ENCODE measurements at regions not wholly inside any gene's neighbourhood (a gene's known extent, or its start where the extent isn't known, plus 50 kb on each side); places are given as distances from the start of the nearest gene placed in this dataset.
"Not testable (repeated sequence)": the region's sequence is repeated elsewhere in the genome, so short reads cannot be mapped to it uniquely, and the experiment has no call there.

GRCh38 chr10:8360814-8361509, 306.5 kb downstream of the GATA3 start:
- H2AFZ ChIP-seq (ENCODE audit: low read depth, low read length, severe bottlenecking), result no peak overlapping the region
- no peak overlapping the region for H3K27ac ChIP-seq (ENCODE audit: low read depth, low read length)

GRCh38 chr10:8361510-8361844, 307.0 kb downstream of the GATA3 start:
- Histone ChIP-seq H3K4me2 (ENCODE audit: low read depth, low read length, poor library complexity, severe bottlenecking) (no peak overlapping the region), H2AFZ (ENCODE audit: low read depth, low read length, severe bottlenecking) (no peak overlapping the region)

More at GRCh38 chr10:8360814-8361509, 306.5 kb downstream of the GATA3 start:
- Histone ChIP-seq H3K9me3 (ENCODE audit: insufficient read depth, low read length) (no peaks in the 10 kb centered on the region), H3K79me2 (ENCODE audit: insufficient read depth, low read length) (no peaks in the 10 kb centered on the region), H3K36me3 (ENCODE audit: low read length) (no peaks in the 10 kb centered on the region), H3F3A (ENCODE audit: insufficient read depth) (no peaks in the 10 kb centered on the region), H3K9ac (ENCODE audit: low read length) (no peak overlapping the region), H3K4me2 (ENCODE audit: low read depth, low read length, poor library complexity, severe bottlenecking) (no peak overlapping the region), H3K4me3 (ENCODE audit: insufficient read depth, low read length, poor library complexity, severe bottlenecking) (no peak overlapping the region), H3K9me2 (replicated peaks; ENCODE audit: insufficient read depth, low read length) (no peaks in the 10 kb centered on the region), H4K20me1 (ENCODE audit: low read depth, low read length) (no peaks in the 10 kb centered on the region), H3K27me3 (ENCODE audit: low read length) (no peaks in the 10 kb centered on the region)
- no peak for TF ChIP-seq EZH2phosphoT487 (conservative IDR thresholded peaks at IDR 0.05; ENCODE audit: low read length)
- no peak for TF ChIP-seq CTCF (IDR thresholded peaks at IDR 0.05; ENCODE audit: insufficient read depth, low read length, poor library complexity, severe bottlenecking)

GRCh38 chr10:8365935-8366911, 311.7 kb downstream of the GATA3 start:
- no peaks in the 10 kb centered on the region for H3K9me3 ChIP-seq (ENCODE audit: insufficient read depth, low read length)
- H3K9me2 ChIP-seq (replicated peaks; ENCODE audit: insufficient read depth, low read length), result no peaks in the 10 kb centered on the region
- H3K36me3 ChIP-seq (ENCODE audit: low read length), result no peaks in the 10 kb centered on the region
- no peak overlapping the region for H2AFZ ChIP-seq (ENCODE audit: low read depth, low read length, severe bottlenecking)
- H3F3A ChIP-seq (ENCODE audit: insufficient read depth), result no peaks in the 10 kb centered on the region
- H3K27ac ChIP-seq (ENCODE audit: low read depth, low read length), result no peak overlapping the region
- no peaks in the 10 kb centered on the region for H3K27me3 ChIP-seq (ENCODE audit: low read length)
- H4K20me1 ChIP-seq (ENCODE audit: low read depth, low read length), result no peaks in the 10 kb centered on the region
- H3K79me2 ChIP-seq (ENCODE audit: insufficient read depth, low read length), result no peaks in the 10 kb centered on the region
- no peak overlapping the region for H3K4me2 ChIP-seq (ENCODE audit: low read depth, low read length, poor library complexity, severe bottlenecking)
- TF ChIP-seq CTCF (IDR thresholded peaks at IDR 0.05; ENCODE audit: insufficient read depth, low read length, poor library complexity, severe bottlenecking) (no peak), EZH2phosphoT487 (conservative IDR thresholded peaks at IDR 0.05; ENCODE audit: low read length) (no peak)
- no peak overlapping the region for H3K9ac ChIP-seq (ENCODE audit: low read length)
- no peak overlapping the region for H3K4me3 ChIP-seq (ENCODE audit: insufficient read depth, low read length, poor library complexity, severe bottlenecking)

More at GRCh38 chr10:8361510-8361844, 307.0 kb downstream of the GATA3 start:
- Histone ChIP-seq H3K27ac (ENCODE audit: low read depth, low read length) (no peak overlapping the region), H3K4me3 (ENCODE audit: insufficient read depth, low read length, poor library complexity, severe bottlenecking) (no peak overlapping the region), H3K79me2 (ENCODE audit: insufficient read depth, low read length) (no peaks in the 10 kb centered on the region), H3K9me2 (replicated peaks; ENCODE audit: insufficient read depth, low read length) (no peaks in the 10 kb centered on the region), H4K20me1 (ENCODE audit: low read depth, low read length) (no peaks in the 10 kb centered on the region), H3K9me3 (ENCODE audit: insufficient read depth, low read length) (no peaks in the 10 kb centered on the region), H3K9ac (ENCODE audit: low read length) (no peak overlapping the region), H3K36me3 (ENCODE audit: low read length) (no peaks in the 10 kb centered on the region), H3K27me3 (ENCODE audit: low read length) (no peaks in the 10 kb centered on the region), H3F3A (ENCODE audit: insufficient read depth) (no peaks in the 10 kb centered on the region)
- TF ChIP-seq EZH2phosphoT487 (conservative IDR thresholded peaks at IDR 0.05; ENCODE audit: low read length), result no peak
- no peak for TF ChIP-seq CTCF (IDR thresholded peaks at IDR 0.05; ENCODE audit: insufficient read depth, low read length, poor library complexity, severe bottlenecking)

GRCh38 chr10:8367672-8368411, 313.4 kb downstream of the GATA3 start:
- not testable (repeated sequence) for H3K27ac ChIP-seq (ENCODE audit: low read depth, low read length); H3K27me3 ChIP-seq (ENCODE audit: low read length); H3K9me2 ChIP-seq (replicated peaks; ENCODE audit: insufficient read depth, low read length); H3K36me3 ChIP-seq (ENCODE audit: low read length); H3K79me2 ChIP-seq (ENCODE audit: insufficient read depth, low read length); H3K9me3 ChIP-seq (ENCODE audit: insufficient read depth, low read length); H4K20me1 ChIP-seq (ENCODE audit: low read depth, low read length); H2AFZ ChIP-seq (ENCODE audit: low read depth, low read length, severe bottlenecking); H3F3A ChIP-seq (ENCODE audit: insufficient read depth); H3K4me3 ChIP-seq (ENCODE audit: insufficient read depth, low read length, poor library complexity, severe bottlenecking); H3K4me2 ChIP-seq (ENCODE audit: low read depth, low read length, poor library complexity, severe bottlenecking); H3K9ac ChIP-seq (ENCODE audit: low read length)
